ENCODE measurements at regions not wholly inside any gene's neighbourhood (a gene's known extent, or its start where the extent isn't known, plus 50 kb on each side); places are given as distances from the start of the nearest gene placed in this dataset.

- Histone ChIP-seq H3K4me1 (ENCODE audit: control insufficient read depth in 1 of 2, insufficient read depth in 1 of 2, low read depth in 1 of 2, low read length in 1 of 2) (no peaks in the 10 kb centered on the region), H3K9me3 (no peaks in the 10 kb centered on the region), H3K27ac (no peak overlapping the region), H3K27me3 (no peaks in the 10 kb centered on the region), H3K36me3 (no peaks in the 10 kb centered on the region), H3K4me3 (ENCODE audit: low read depth in 1 of 2, low read length in 1 of 2) (no peak overlapping the region)
- TF ChIP-seq, protein P1, sequence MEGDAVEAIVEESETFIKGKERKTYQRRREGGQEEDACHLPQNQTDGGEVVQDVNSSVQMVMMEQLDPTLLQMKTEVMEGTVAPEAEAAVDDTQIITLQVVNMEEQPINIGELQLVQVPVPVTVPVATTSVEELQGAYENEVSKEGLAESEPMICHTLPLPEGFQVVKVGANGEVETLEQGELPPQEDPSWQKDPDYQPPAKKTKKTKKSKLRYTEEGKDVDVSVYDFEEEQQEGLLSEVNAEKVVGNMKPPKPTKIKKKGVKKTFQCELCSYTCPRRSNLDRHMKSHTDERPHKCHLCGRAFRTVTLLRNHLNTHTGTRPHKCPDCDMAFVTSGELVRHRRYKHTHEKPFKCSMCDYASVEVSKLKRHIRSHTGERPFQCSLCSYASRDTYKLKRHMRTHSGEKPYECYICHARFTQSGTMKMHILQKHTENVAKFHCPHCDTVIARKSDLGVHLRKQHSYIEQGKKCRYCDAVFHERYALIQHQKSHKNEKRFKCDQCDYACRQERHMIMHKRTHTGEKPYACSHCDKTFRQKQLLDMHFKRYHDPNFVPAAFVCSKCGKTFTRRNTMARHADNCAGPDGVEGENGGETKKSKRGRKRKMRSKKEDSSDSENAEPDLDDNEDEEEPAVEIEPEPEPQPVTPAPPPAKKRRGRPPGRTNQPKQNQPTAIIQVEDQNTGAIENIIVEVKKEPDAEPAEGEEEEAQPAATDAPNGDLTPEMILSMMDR (IDR thresholded peaks at IDR 0.05): no peak
Measured at GRCh38 chr18:62637403-62637802, 77.9 kb upstream of the PHLPP1 start.

GRCh38 chr18:62637807-62638687 lies 77.3 kb upstream of the PHLPP1 start:
- H3K9me3 ChIP-seq: no peaks in the 10 kb centered on the region
- no peak overlapping the region for H3K4me3 ChIP-seq (ENCODE audit: low read depth in 1 of 2, low read length in 1 of 2)
- H3K27ac ChIP-seq: no peak overlapping the region
- TF ChIP-seq, protein P1 (IDR thresholded peaks at IDR 0.05): peak; percentile 41
- no peaks in the 10 kb centered on the region for H3K4me1 ChIP-seq (ENCODE audit: control insufficient read depth in 1 of 2, insufficient read depth in 1 of 2, low read depth in 1 of 2, low read length in 1 of 2)
- no peaks in the 10 kb centered on the region for H3K27me3 ChIP-seq
- no peaks in the 10 kb centered on the region for H3K36me3 ChIP-seq

GRCh38 chr18:62643181-62643580 lies 72.2 kb upstream of the PHLPP1 start:
- no peak overlapping the region for H3K4me3 ChIP-seq (ENCODE audit: low read depth in 1 of 2, low read length in 1 of 2)
- no peaks in the 10 kb centered on the region for H3K27me3 ChIP-seq
- no peaks in the 10 kb centered on the region for H3K36me3 ChIP-seq
- H3K4me1 ChIP-seq (ENCODE audit: control insufficient read depth in 1 of 2, insufficient read depth in 1 of 2, low read depth in 1 of 2, low read length in 1 of 2): no peaks in the 10 kb centered on the region
- TF ChIP-seq, protein P1 (IDR thresholded peaks at IDR 0.05): no peak
- H3K27ac ChIP-seq: no peak overlapping the region
- H3K9me3 ChIP-seq: no peaks in the 10 kb centered on the region

- Histone ChIP-seq H3K9me3 (no peaks in the 10 kb centered on the region), H3K27ac (no peak overlapping the region), H3K4me3 (ENCODE audit: low read depth in 1 of 2, low read length in 1 of 2) (no peak overlapping the region), H3K4me1 (ENCODE audit: control insufficient read depth in 1 of 2, insufficient read depth in 1 of 2, low read depth in 1 of 2, low read length in 1 of 2) (no peaks in the 10 kb centered on the region), H3K27me3 (no peaks in the 10 kb centered on the region), H3K36me3 (no peaks in the 10 kb centered on the region)
- TF ChIP-seq, protein P1 (IDR thresholded peaks at IDR 0.05): no peak
Measured at GRCh38 chr18:62644773-62645172, 70.6 kb upstream of the PHLPP1 start.

DNA sequence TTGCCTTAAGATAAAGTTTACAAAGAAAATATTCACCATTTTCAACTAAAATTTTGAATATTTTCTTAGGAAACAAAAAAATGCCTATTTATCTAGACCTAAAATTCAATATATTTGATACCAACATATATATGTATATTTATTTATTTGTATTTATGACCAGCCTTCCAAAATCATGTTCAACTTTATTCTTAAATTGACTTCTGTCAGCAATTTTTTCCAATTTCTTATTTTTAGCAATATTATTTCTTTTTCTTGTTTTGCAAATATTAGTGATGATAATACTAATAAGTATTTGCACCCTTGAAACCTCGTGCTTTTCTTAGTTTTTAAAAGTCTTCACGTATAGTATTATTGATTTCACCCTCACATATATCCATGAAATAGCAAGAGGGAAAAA lies 68.2 kb upstream of the PHLPP1 start:
- no peak overlapping the region for H3K4me3 ChIP-seq (ENCODE audit: low read depth in 1 of 2, low read length in 1 of 2)
- H3K27me3 ChIP-seq: no peaks in the 10 kb centered on the region
- H3K4me1 ChIP-seq (ENCODE audit: control insufficient read depth in 1 of 2, insufficient read depth in 1 of 2, low read depth in 1 of 2, low read length in 1 of 2): no peaks in the 10 kb centered on the region
- no peaks in the 10 kb centered on the region for H3K9me3 ChIP-seq
- no peaks in the 10 kb centered on the region for H3K36me3 ChIP-seq
- TF ChIP-seq, protein P1 (IDR thresholded peaks at IDR 0.05): no peak
- H3K27ac ChIP-seq: no peak overlapping the region

All from neutrophil (primary cell).